Endothelial cell (in vitro differentiated cells): ENCODE measurements at regions not wholly inside any gene's neighbourhood (a gene's known extent, or its start where the extent isn't known, plus 50 kb on each side); places are given as distances from the start of the nearest gene placed in this dataset.

Experiments used
- DNase-seq: peaks from one replicate; pipeline ENCODE4 v3.0.0; 2021; ENCODE audit warnings: low spot score
- H3K27ac Mint-ChIP-seq: one replicate; pipeline ENCODE4 v1.8.0; 2021; ENCODE audit warnings: mixed read lengths, inconsistent platforms; ENCODE audit not compliant: unreplicated experiment
- H3K27me3 Mint-ChIP-seq: one replicate; pipeline ENCODE4 v1.8.0; 2021; ENCODE audit warnings: mild to moderate bottlenecking, moderate library complexity, mixed read lengths, inconsistent platforms; ENCODE audit not compliant: unreplicated experiment
- H3K36me3 Mint-ChIP-seq: one replicate; pipeline ENCODE4 v1.8.0; 2021; ENCODE audit warnings: mild to moderate bottlenecking, low read depth, mixed read lengths, inconsistent platforms; ENCODE audit not compliant: unreplicated experiment
- H3K4me1 Mint-ChIP-seq: one replicate; pipeline ENCODE4 v1.8.0; 2021; ENCODE audit warnings: mild to moderate bottlenecking, mixed read lengths, inconsistent platforms; ENCODE audit not compliant: unreplicated experiment
- H3K4me3 Mint-ChIP-seq: one replicate; pipeline ENCODE4 v1.8.0; 2021; ENCODE audit warnings: mild to moderate bottlenecking, mixed read lengths, inconsistent platforms; ENCODE audit not compliant: unreplicated experiment
- H3K9me3 Mint-ChIP-seq: one replicate; pipeline ENCODE4 v1.8.0; 2021; ENCODE audit warnings: mixed read lengths, inconsistent platforms; ENCODE audit not compliant: unreplicated experiment
- CTCF ChIP-seq: fragments of 200-600 bp; sonication (generic); IDR thresholded peaks from one replicate; pipeline ENCODE4 v1.5.0; 2021; ENCODE audit warnings: antibody characterized with exemption; ENCODE audit not compliant: unreplicated experiment

- Mint-ChIP-seq H3K36me3 (no peaks in the 10 kb centered on the region), H3K4me1 (no peaks in the 10 kb centered on the region), H3K27me3 (no peaks in the 10 kb centered on the region), H3K27ac (no peak overlapping the region), H3K4me3 (no peak overlapping the region), H3K9me3 (no peaks in the 10 kb centered on the region)
- no peak for DNase-seq
- no peak for TF ChIP-seq CTCF
Observed at GRCh38 chr18:55018602-55019001, 59.3 kb upstream of the CCDC68 start.

GRCh38 chr18:55014095-55014494 lies 54.8 kb upstream of the CCDC68 start:
- no peak for DNase-seq
- Mint-ChIP-seq H3K9me3 (no peaks in the 10 kb centered on the region), H3K4me1 (no peaks in the 10 kb centered on the region), H3K4me3 (no peak overlapping the region), H3K36me3 (no peaks in the 10 kb centered on the region), H3K27ac (no peak overlapping the region), H3K27me3 (no peaks in the 10 kb centered on the region)
- TF ChIP-seq CTCF = no peak

- no peaks in the 10 kb centered on the region for H3K4me1 Mint-ChIP-seq
- no peak for TF ChIP-seq CTCF
- H3K36me3 Mint-ChIP-seq = no peaks in the 10 kb centered on the region
- no peak overlapping the region for H3K4me3 Mint-ChIP-seq
- no peaks in the 10 kb centered on the region for H3K27me3 Mint-ChIP-seq
- no peak for DNase-seq
- H3K27ac Mint-ChIP-seq = no peak overlapping the region
- no peaks in the 10 kb centered on the region for H3K9me3 Mint-ChIP-seq
Observed at GRCh38 chr18:55013685-55014084, 54.4 kb upstream of the CCDC68 start.

GRCh38 chr18:55013086-55013485 lies 53.8 kb upstream of the CCDC68 start:
- Mint-ChIP-seq H3K27me3 (no peaks in the 10 kb centered on the region), H3K27ac (no peak overlapping the region), H3K4me1 (no peaks in the 10 kb centered on the region), H3K4me3 (no peak overlapping the region), H3K9me3 (no peaks in the 10 kb centered on the region), H3K36me3 (no peaks in the 10 kb centered on the region)
- DNase-seq = no peak
- no peak for TF ChIP-seq CTCF

GRCh38 chr18:55012008-55012407 lies 52.7 kb upstream of the CCDC68 start:
- no peak overlapping the region for H3K27ac Mint-ChIP-seq
- no peaks in the 10 kb centered on the region for H3K4me1 Mint-ChIP-seq
- H3K4me3 Mint-ChIP-seq = no peak overlapping the region
- no peak for TF ChIP-seq CTCF
- H3K36me3 Mint-ChIP-seq = no peaks in the 10 kb centered on the region
- H3K9me3 Mint-ChIP-seq = no peaks in the 10 kb centered on the region
- no peak for DNase-seq
- H3K27me3 Mint-ChIP-seq = no peaks in the 10 kb centered on the region
